ENCODE measurements at regions not wholly inside any gene's neighbourhood (a gene's known extent, or its start where the extent isn't known, plus 50 kb on each side); places are given as distances from the start of the nearest gene placed in this dataset.

GRCh38 chr3:178385280-178385952 lies 150.8 kb upstream of the KCNMB2 start:
- Histone ChIP-seq H3K9me3 (ENCODE audit: insufficient read depth, low read depth, low read length) (no peaks in the 10 kb centered on the region), H3K4me3 (ENCODE audit: low read length) (no peak overlapping the region), H3K9ac (ENCODE audit: low read depth, low read length) (no peak overlapping the region), H3K4me1 (ENCODE audit: insufficient read depth, low read length) (peaks cover 8% of the 10 kb centered on the region), H3K36me3 (ENCODE audit: insufficient read depth, low read depth, low read length) (no peaks in the 10 kb centered on the region), H3K27me3 (ENCODE audit: insufficient read depth, low read length) (no peaks in the 10 kb centered on the region), H3K27ac (ENCODE audit: low read length) (no peak overlapping the region)

- Histone ChIP-seq H3K4me1 (ENCODE audit: insufficient read depth, low read length) (peaks cover 8% of the 10 kb centered on the region), H3K9me3 (ENCODE audit: insufficient read depth, low read depth, low read length) (no peaks in the 10 kb centered on the region), H3K9ac (ENCODE audit: low read depth, low read length) (no peak overlapping the region), H3K36me3 (ENCODE audit: insufficient read depth, low read depth, low read length) (no peaks in the 10 kb centered on the region), H3K27me3 (ENCODE audit: insufficient read depth, low read length) (no peaks in the 10 kb centered on the region), H3K27ac (ENCODE audit: low read length) (no peak overlapping the region), H3K4me3 (ENCODE audit: low read length) (no peak overlapping the region)
These were observed 149.8 kb upstream of the KCNMB2 start for GRCh38 chr3:178386401-178386800.

- H3K27me3 ChIP-seq (ENCODE audit: insufficient read depth, low read length) = no peaks in the 10 kb centered on the region
- H3K4me3 ChIP-seq (ENCODE audit: low read length) = no peak overlapping the region
- no peaks in the 10 kb centered on the region for H3K9me3 ChIP-seq (ENCODE audit: insufficient read depth, low read depth, low read length)
- no peaks in the 10 kb centered on the region for H3K36me3 ChIP-seq (ENCODE audit: insufficient read depth, low read depth, low read length)
- H3K9ac ChIP-seq (ENCODE audit: low read depth, low read length) = no peak overlapping the region
- H3K4me1 ChIP-seq (ENCODE audit: insufficient read depth, low read length) = peaks cover 8% of the 10 kb centered on the region
- H3K27ac ChIP-seq (ENCODE audit: low read length) = no peak overlapping the region
These were observed 149.4 kb upstream of the KCNMB2 start for GRCh38 chr3:178386880-178387279.

GRCh38 chr3:178388473-178388872 lies 147.8 kb upstream of the KCNMB2 start:
- H3K27me3 ChIP-seq (ENCODE audit: insufficient read depth, low read length) = no peaks in the 10 kb centered on the region
- H3K9me3 ChIP-seq (ENCODE audit: insufficient read depth, low read depth, low read length) = no peaks in the 10 kb centered on the region
- peaks cover 8% of the 10 kb centered on the region for H3K4me1 ChIP-seq (ENCODE audit: insufficient read depth, low read length)
- no peaks in the 10 kb centered on the region for H3K36me3 ChIP-seq (ENCODE audit: insufficient read depth, low read depth, low read length)
- no peak overlapping the region for H3K27ac ChIP-seq (ENCODE audit: low read length)
- H3K4me3 ChIP-seq (ENCODE audit: low read length) = no peak overlapping the region
- H3K9ac ChIP-seq (ENCODE audit: low read depth, low read length) = no peak overlapping the region

GRCh38 chr3:178389258-178389657 lies 147.0 kb upstream of the KCNMB2 start:
- Histone ChIP-seq H3K9me3 (ENCODE audit: insufficient read depth, low read depth, low read length) (no peaks in the 10 kb centered on the region), H3K9ac (ENCODE audit: low read depth, low read length) (no peak overlapping the region), H3K27ac (ENCODE audit: low read length) (no peak overlapping the region), H3K27me3 (ENCODE audit: insufficient read depth, low read length) (no peaks in the 10 kb centered on the region), H3K36me3 (ENCODE audit: insufficient read depth, low read depth, low read length) (no peaks in the 10 kb centered on the region), H3K4me1 (ENCODE audit: insufficient read depth, low read length) (peaks cover 8% of the 10 kb centered on the region), H3K4me3 (ENCODE audit: low read length) (no peak overlapping the region)

- no peak overlapping the region for H3K9ac ChIP-seq (ENCODE audit: low read depth, low read length)
- peaks cover 6% of the 10 kb centered on the region for H3K4me1 ChIP-seq (ENCODE audit: insufficient read depth, low read length)
- no peaks in the 10 kb centered on the region for H3K9me3 ChIP-seq (ENCODE audit: insufficient read depth, low read depth, low read length)
- no peak overlapping the region for H3K27ac ChIP-seq (ENCODE audit: low read length)
- no peaks in the 10 kb centered on the region for H3K36me3 ChIP-seq (ENCODE audit: insufficient read depth, low read depth, low read length)
- H3K27me3 ChIP-seq (ENCODE audit: insufficient read depth, low read length) = no peaks in the 10 kb centered on the region
- no peak overlapping the region for H3K4me3 ChIP-seq (ENCODE audit: low read length)
These were observed 143.7 kb upstream of the KCNMB2 start for GRCh38 chr3:178392511-178392926.

- H3K9me3 ChIP-seq (ENCODE audit: insufficient read depth, low read depth, low read length) = no peaks in the 10 kb centered on the region
These were observed 143.1 kb upstream of the KCNMB2 start for GRCh38 chr3:178393146-178393545.

GRCh38 chr3:178393824-178394223 lies 142.4 kb upstream of the KCNMB2 start:
- no peaks in the 10 kb centered on the region for H3K9me3 ChIP-seq (ENCODE audit: insufficient read depth, low read depth, low read length)
- no peaks in the 10 kb centered on the region for H3K36me3 ChIP-seq (ENCODE audit: insufficient read depth, low read depth, low read length)
- H3K9ac ChIP-seq (ENCODE audit: low read depth, low read length) = no peak overlapping the region
- H3K27me3 ChIP-seq (ENCODE audit: insufficient read depth, low read length) = no peaks in the 10 kb centered on the region
- H3K4me1 ChIP-seq (ENCODE audit: insufficient read depth, low read length) = peaks cover 3% of the 10 kb centered on the region; the same call in 1 of the 2 replicates
- H3K27ac ChIP-seq (ENCODE audit: low read length) = no peak overlapping the region
- no peak overlapping the region for H3K4me3 ChIP-seq (ENCODE audit: low read length)

More at GRCh38 chr3:178393146-178393545, 143.1 kb upstream of the KCNMB2 start:
- Histone ChIP-seq H3K27me3 (ENCODE audit: insufficient read depth, low read length) (no peaks in the 10 kb centered on the region), H3K4me3 (ENCODE audit: low read length) (no peak overlapping the region), H3K4me1 (ENCODE audit: insufficient read depth, low read length) (peaks cover 3% of the 10 kb centered on the region), H3K9ac (ENCODE audit: low read depth, low read length) (no peak overlapping the region), H3K27ac (ENCODE audit: low read length) (no peak overlapping the region), H3K36me3 (ENCODE audit: insufficient read depth, low read depth, low read length) (no peaks in the 10 kb centered on the region)

- Histone ChIP-seq H3K4me3 (ENCODE audit: low read length) (no peak overlapping the region), H3K9ac (ENCODE audit: low read depth, low read length) (no peak overlapping the region), H3K9me3 (ENCODE audit: insufficient read depth, low read depth, low read length) (no peaks in the 10 kb centered on the region), H3K27ac (ENCODE audit: low read length) (no peak overlapping the region), H3K4me1 (ENCODE audit: insufficient read depth, low read length) (no peaks in the 10 kb centered on the region), H3K36me3 (ENCODE audit: insufficient read depth, low read depth, low read length) (no peaks in the 10 kb centered on the region), H3K27me3 (ENCODE audit: insufficient read depth, low read length) (no peaks in the 10 kb centered on the region)
These were observed 139.9 kb upstream of the KCNMB2 start for GRCh38 chr3:178396318-178396717.

GRCh38 chr3:178397202-178397601 lies 139.0 kb upstream of the KCNMB2 start:
- Histone ChIP-seq H3K9me3 (ENCODE audit: insufficient read depth, low read depth, low read length) (no peaks in the 10 kb centered on the region), H3K27me3 (ENCODE audit: insufficient read depth, low read length) (no peaks in the 10 kb centered on the region), H3K27ac (ENCODE audit: low read length) (no peak overlapping the region), H3K4me3 (ENCODE audit: low read length) (no peak overlapping the region), H3K36me3 (ENCODE audit: insufficient read depth, low read depth, low read length) (no peaks in the 10 kb centered on the region), H3K9ac (ENCODE audit: low read depth, low read length) (no peak overlapping the region), H3K4me1 (ENCODE audit: insufficient read depth, low read length) (no peaks in the 10 kb centered on the region)

- no peaks in the 10 kb centered on the region for H3K4me1 ChIP-seq (ENCODE audit: insufficient read depth, low read length)
- no peak overlapping the region for H3K9ac ChIP-seq (ENCODE audit: low read depth, low read length)
- H3K27ac ChIP-seq (ENCODE audit: low read length) = no peak overlapping the region
- H3K27me3 ChIP-seq (ENCODE audit: insufficient read depth, low read length) = no peaks in the 10 kb centered on the region
- no peaks in the 10 kb centered on the region for H3K9me3 ChIP-seq (ENCODE audit: insufficient read depth, low read depth, low read length)
- H3K4me3 ChIP-seq (ENCODE audit: low read length) = no peak overlapping the region
- H3K36me3 ChIP-seq (ENCODE audit: insufficient read depth, low read depth, low read length) = no peaks in the 10 kb centered on the region
These were observed 138.4 kb upstream of the KCNMB2 start for GRCh38 chr3:178397836-178398235.

GRCh38 chr3:178404961-178405360 lies 131.3 kb upstream of the KCNMB2 start:
- H3K9ac ChIP-seq (ENCODE audit: low read depth, low read length) = no peak overlapping the region
- no peaks in the 10 kb centered on the region for H3K4me1 ChIP-seq (ENCODE audit: insufficient read depth, low read length)
- H3K27ac ChIP-seq (ENCODE audit: low read length) = no peak overlapping the region
- no peaks in the 10 kb centered on the region for H3K9me3 ChIP-seq (ENCODE audit: insufficient read depth, low read depth, low read length)
- H3K4me3 ChIP-seq (ENCODE audit: low read length) = no peak overlapping the region
- H3K27me3 ChIP-seq (ENCODE audit: insufficient read depth, low read length) = no peaks in the 10 kb centered on the region
- H3K36me3 ChIP-seq (ENCODE audit: insufficient read depth, low read depth, low read length) = no peaks in the 10 kb centered on the region
